HG02642 (cell line): ENCODE measurements at regions not wholly inside any gene's neighbourhood (a gene's known extent, or its start where the extent isn't known, plus 50 kb on each side); places are given as distances from the start of the nearest gene placed in this dataset.
"Not testable (repeated sequence)": the region's sequence is repeated elsewhere in the genome, so short reads cannot be mapped to it uniquely, and the experiment has no call there.

Experiments
- ATAC-seq: cut with Tn5 transposase; IDR thresholded peaks from one replicate; pipeline ENCODE4 v1.9.1; 2021; ENCODE audit warnings: mild to moderate bottlenecking; ENCODE audit not compliant: unreplicated experiment, poor library complexity

DNA sequence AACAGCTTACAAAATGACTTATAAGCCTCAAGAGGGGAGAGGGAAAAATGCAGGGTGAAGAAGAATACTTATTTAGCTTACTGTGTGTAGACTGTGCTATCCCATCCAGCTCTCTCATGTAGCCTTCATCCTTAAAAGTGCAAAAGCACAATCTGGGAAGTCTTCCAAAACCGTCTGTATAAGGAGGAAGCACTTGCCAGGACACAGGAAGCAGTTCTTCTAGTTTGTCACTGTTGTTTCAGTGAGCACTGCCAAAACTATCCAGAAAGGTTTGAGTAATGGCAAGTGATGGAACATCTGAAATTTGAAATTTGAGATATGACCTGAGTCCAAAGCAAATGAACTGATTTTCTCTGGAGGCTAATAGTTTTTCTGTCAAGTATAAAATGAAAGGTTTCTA lies 140.8 kb upstream of the ISL1 start:
- ATAC-seq: no peak

GRCh38 chr5:51250957-51251356 lies 132.3 kb upstream of the ISL1 start:
- not testable (repeated sequence) for ATAC-seq

DNA sequence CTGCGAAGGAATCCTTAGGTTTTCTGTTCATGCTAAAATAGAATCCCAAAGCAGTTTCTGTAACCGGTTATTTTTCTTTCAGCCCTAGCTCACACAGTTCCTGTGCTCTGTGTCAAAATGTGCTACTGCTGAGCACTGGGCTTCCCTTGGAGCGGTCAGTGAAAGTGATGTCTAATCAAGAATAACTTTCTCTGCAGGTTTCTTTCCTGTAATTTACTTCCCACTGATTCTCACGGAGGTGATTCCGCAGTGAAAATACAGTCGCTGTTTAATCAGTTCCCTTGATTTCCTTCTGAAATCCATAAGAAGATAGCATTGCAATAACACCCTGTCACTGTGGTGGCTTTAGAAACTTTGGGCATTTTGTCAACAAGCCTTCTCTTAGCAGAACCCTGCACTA lies 112.0 kb upstream of the ISL1 start:
- ATAC-seq: no peak

- no peak for ATAC-seq
These were observed 110.2 kb upstream of the ISL1 start for GRCh38 chr5:51273021-51273420.

DNA sequence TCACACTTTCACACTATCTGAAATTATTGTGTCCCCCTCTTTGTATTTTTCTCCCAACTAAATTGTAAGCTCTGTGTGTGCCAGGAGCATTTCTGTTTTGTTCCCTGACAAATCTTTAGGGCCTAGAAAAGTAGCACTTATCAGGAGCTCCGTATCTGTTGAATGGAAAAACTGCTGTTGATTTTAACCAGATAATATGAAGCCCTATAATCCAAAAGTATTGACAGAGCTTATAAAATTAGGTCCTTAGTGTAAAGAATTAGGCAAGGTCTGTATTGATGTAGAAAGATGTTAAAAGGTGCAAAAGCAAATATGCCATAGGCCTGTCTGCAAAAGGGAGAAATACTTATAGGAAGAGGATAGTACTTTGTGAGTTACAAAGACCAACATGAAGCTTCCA lies 109.4 kb upstream of the ISL1 start:
- no peak for ATAC-seq

- ATAC-seq: no peak
These were observed 107.8 kb upstream of the ISL1 start for GRCh38 chr5:51275428-51275827.

DNA sequence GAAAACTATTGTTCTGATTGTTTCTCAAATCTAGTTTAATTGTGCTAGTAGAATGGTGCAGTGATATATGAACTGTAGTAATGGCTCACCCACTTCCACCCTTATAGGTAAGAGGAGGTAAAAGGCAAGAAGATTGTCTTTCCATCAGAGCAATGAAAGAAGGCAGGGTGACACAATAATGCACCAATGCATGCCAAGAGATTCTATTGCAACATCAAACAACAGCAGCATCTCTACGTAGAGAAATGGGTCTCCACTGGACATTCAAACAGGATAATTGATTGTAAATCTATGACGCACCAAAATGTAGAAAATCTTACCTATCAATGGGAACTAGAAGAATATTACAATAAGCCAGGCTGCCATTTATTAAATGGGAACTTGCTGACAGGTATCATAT lies 107.0 kb upstream of the ISL1 start:
- ATAC-seq: no peak

GRCh38 chr5:51278539-51278938 lies 104.7 kb upstream of the ISL1 start:
- no peak for ATAC-seq

DNA sequence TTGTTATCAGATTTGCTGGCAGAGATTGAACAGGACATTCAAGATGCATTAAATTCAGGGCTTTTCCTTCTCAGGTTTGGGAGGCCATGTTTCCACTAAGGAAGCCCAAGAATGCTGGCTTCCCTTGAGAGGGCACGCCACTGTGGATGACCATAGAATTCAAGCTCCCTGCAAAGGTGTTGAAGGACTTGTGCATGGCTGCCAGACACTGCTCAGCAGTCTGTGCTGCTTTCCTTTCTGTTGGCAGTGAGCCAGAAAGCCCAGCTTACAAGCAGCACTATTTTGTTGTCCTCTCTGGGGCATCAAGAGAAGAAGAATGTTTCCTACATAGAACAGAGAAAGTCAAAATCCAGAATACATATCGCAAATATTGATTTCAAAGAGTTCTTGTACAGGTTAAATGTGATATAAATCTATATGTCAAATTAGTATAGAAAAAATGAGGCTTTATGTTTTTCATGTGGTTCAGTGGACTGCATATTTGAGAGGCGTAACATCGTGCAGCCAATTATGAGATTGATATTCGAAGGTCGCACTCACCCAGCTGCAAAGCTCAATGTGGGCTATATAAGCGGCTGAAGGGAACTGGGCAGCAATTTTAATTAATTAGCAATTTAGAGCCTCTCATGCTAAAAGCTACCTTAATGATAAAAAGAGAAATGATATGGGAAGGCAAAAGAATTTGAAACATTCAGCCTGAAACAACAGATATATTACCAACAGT lies 103.1 kb upstream of the ISL1 start:
- ATAC-seq: no peak

GRCh38 chr5:51286046-51286445 lies 97.2 kb upstream of the ISL1 start:
- ATAC-seq: no peak

- ATAC-seq: no peak
These were observed 80.9 kb upstream of the ISL1 start for GRCh38 chr5:51302343-51302742.

DNA sequence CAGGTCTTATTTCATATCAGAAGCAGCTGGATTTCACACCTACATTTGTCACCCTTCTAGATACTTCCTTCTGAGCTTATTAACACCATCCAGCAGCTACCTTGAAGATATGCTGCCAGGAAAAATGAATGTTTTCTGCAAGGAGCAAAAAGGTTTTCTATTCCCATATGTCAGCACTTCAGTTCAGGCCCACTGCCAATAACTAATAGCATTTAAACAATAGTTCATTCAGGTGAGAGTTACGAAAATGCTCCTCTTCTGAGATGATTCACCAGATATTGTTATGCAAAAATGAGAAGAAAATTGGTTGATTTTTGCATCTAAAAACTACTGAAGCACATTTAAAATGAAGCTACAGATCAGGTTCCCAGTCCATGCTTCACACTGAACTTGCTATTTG lies 56.4 kb upstream of the ISL1 start:
- ATAC-seq: no peak
